ENCODE measurements at regions not wholly inside any gene's neighbourhood (a gene's known extent, or its start where the extent isn't known, plus 50 kb on each side); places are given as distances from the start of the nearest gene placed in this dataset.
"Not testable (repeated sequence)": the region's sequence is repeated elsewhere in the genome, so short reads cannot be mapped to it uniquely, and the experiment has no call there.

- no peaks in the 10 kb centered on the region for H3K4me1 ChIP-seq
- H3K27me3 ChIP-seq = no peaks in the 10 kb centered on the region
- no peak for TF ChIP-seq CTCF (IDR thresholded peaks at IDR 0.05)
- H3K9me3 ChIP-seq = no peaks in the 10 kb centered on the region
- no peaks in the 10 kb centered on the region for H3K36me3 ChIP-seq
- DNase-seq (ENCODE audit: low spot score) = peak; percentile 9
- H3K4me3 ChIP-seq = no peak overlapping the region
- H3K27ac ChIP-seq = no peak overlapping the region
These were observed 273.9 kb downstream of the CDK5RAP2 start for GRCh38 chr9:120306088-120306487.

- H3K36me3 ChIP-seq, H3K9me3 ChIP-seq, H3K4me1 ChIP-seq, H3K27me3 ChIP-seq, H3K27ac ChIP-seq, H3K4me3 ChIP-seq: not testable (repeated sequence)
- DNase-seq (ENCODE audit: low spot score) = peak; percentile 11
These were observed 275.1 kb downstream of the CDK5RAP2 start for GRCh38 chr9:120304896-120305295.

GRCh38 chr9:120303519-120303918 is 276.4 kb downstream of the CDK5RAP2 start:
- Histone ChIP-seq H3K4me3 (no peak overlapping the region), H3K27me3 (no peaks in the 10 kb centered on the region), H3K36me3 (no peaks in the 10 kb centered on the region), H3K4me1 (no peaks in the 10 kb centered on the region), H3K9me3 (no peaks in the 10 kb centered on the region), H3K27ac (no peak overlapping the region)
- DNase-seq (ENCODE audit: low spot score) = peak; percentile 21
- TF ChIP-seq CTCF (IDR thresholded peaks at IDR 0.05) = no peak

GRCh38 chr9:120299785-120300184 is 280.2 kb downstream of the CDK5RAP2 start:
- no peaks in the 10 kb centered on the region for H3K9me3 ChIP-seq
- TF ChIP-seq CTCF (IDR thresholded peaks at IDR 0.05) = no peak
- H3K4me3 ChIP-seq = no peak overlapping the region
- no peaks in the 10 kb centered on the region for H3K4me1 ChIP-seq
- DNase-seq (ENCODE audit: low spot score) = no peak
- H3K36me3 ChIP-seq = no peaks in the 10 kb centered on the region
- no peaks in the 10 kb centered on the region for H3K27me3 ChIP-seq
- no peak overlapping the region for H3K27ac ChIP-seq

- no peak for DNase-seq (ENCODE audit: low spot score)
- Histone ChIP-seq H3K36me3 (no peaks in the 10 kb centered on the region), H3K27me3 (no peaks in the 10 kb centered on the region), H3K4me1 (no peaks in the 10 kb centered on the region), H3K27ac (no peak overlapping the region), H3K9me3 (no peaks in the 10 kb centered on the region), H3K4me3 (no peak overlapping the region)
- TF ChIP-seq CTCF (IDR thresholded peaks at IDR 0.05) = no peak
These were observed 286.0 kb downstream of the CDK5RAP2 start for GRCh38 chr9:120294003-120294402.

GRCh38 chr9:120292606-120293005 is 287.4 kb downstream of the CDK5RAP2 start:
- DNase-seq (ENCODE audit: low spot score) = no peak
- H3K4me1 ChIP-seq = no peaks in the 10 kb centered on the region

More at GRCh38 chr9:120292606-120293005, 287.4 kb downstream of the CDK5RAP2 start:
- H3K36me3 ChIP-seq = no peaks in the 10 kb centered on the region
- no peak for TF ChIP-seq CTCF (IDR thresholded peaks at IDR 0.05)
- H3K27ac ChIP-seq = no peak overlapping the region
- H3K27me3 ChIP-seq = no peaks in the 10 kb centered on the region
- no peak overlapping the region for H3K4me3 ChIP-seq
- H3K9me3 ChIP-seq = no peaks in the 10 kb centered on the region

Data from right atrium auricular region (tissue), 2 donors.